Spleen (tissue), 11 donors: ENCODE measurements at regions not wholly inside any gene's neighbourhood (a gene's known extent, or its start where the extent isn't known, plus 50 kb on each side); places are given as distances from the start of the nearest gene placed in this dataset.
"Not testable (repeated sequence)": the region's sequence is repeated elsewhere in the genome, so short reads cannot be mapped to it uniquely, and the experiment has no call there.

Experiments
- DNase-seq: peaks from one replicate; pipeline ENCODE4 v3.0.0-alpha.2; 2020
- H3K27ac ChIP-seq, 8 donors: fragments of 200-600 bp; sonication (generic) in 7 of 8; 1 replicate in 4 of 8; 2 replicates in 4 of 8; pipeline versions ENCODE4 v1.5.0 to v1.8.0; 2016 to 2021; ENCODE audit warnings: inconsistent platforms in 4 of 8, mild to moderate bottlenecking in 4 of 8, moderate library complexity in 1 of 8
- H3K27me3 ChIP-seq, 7 donors: fragments of 200-600 bp; sonication (generic) in 6 of 7; replicated peaks in 1 of 7; 1 replicate in 4 of 7; 2 replicates in 3 of 7; pipeline versions ENCODE4 v1.5.0 to v1.8.0; 2016 to 2021; ENCODE audit warnings: inconsistent platforms in 3 of 7, mild to moderate bottlenecking in 1 of 7
- H3K36me3 ChIP-seq, 6 donors: fragments of 200-600 bp; sonication (generic) in 5 of 6; 1 replicate in 4 of 6; 2 replicates in 2 of 6; pipeline versions ENCODE4 v1.5.0 to v1.8.0; 2016 to 2021; ENCODE audit warnings: inconsistent platforms in 2 of 6
- H3K4me1 ChIP-seq, 6 donors: fragments of 200-600 bp; sonication (generic) in 5 of 6; 1 replicate in 3 of 6; 2 replicates in 3 of 6; pipeline versions ENCODE4 v1.5.0 to v1.8.0; 2016 to 2021; ENCODE audit warnings: inconsistent platforms in 3 of 6
- H3K4me3 ChIP-seq, 8 donors: fragments of 200-600 bp; sonication (generic) in 7 of 8; 1 replicate in 4 of 8; 2 replicates in 4 of 8; pipeline versions ENCODE4 v1.5.0 to v1.8.0; 2016 to 2021; ENCODE audit warnings: inconsistent platforms in 4 of 8, mild to moderate bottlenecking in 4 of 8, moderate library complexity in 2 of 8
- H3K9me3 ChIP-seq, 8 donors: fragments of 200-600 bp; sonication (generic) in 7 of 8; 1 replicate in 4 of 8; 2 replicates in 4 of 8; pipeline versions ENCODE4 v1.5.0 to v1.8.0; 2016 to 2021; ENCODE audit warnings: inconsistent platforms in 4 of 8
- POLR2A ChIP-seq, 3 donors: fragments of 450-650 bp; IDR thresholded peaks; one replicate each; pipeline ENCODE4 v1.5.1; 2017; ENCODE audit warnings: antibody characterized with exemption in 3 of 3, mild to moderate bottlenecking in 1 of 3
- POLR2AphosphoS5 ChIP-seq, 3 donors: sonication (generic); formaldehyde crosslinking; IDR thresholded peaks; one replicate each; pipeline ENCODE4 v1.5.1; 2017; ENCODE audit warnings: antibody characterized with exemption in 3 of 3
- WGBS, 5 donors: extraction: QIAGEN DNeasy Blood & Tissue Kit in 3 of 5; methylation state at CpG; one replicate each; pipeline versions ENCODE4 v1.1.5 to v1.1.7; 2013 to 2018; 5-methylcytosine and 5-hydroxymethylcytosine counted together
- intact Hi-C: fragments of 100-400 bp; cut with DNase I; formaldehyde crosslinking; loops from one replicate; pipeline ENCODE4 v1.15.0; 2023; ENCODE audit warnings: low total_unique reads
- TF ChIP-seq, protein P1 (sequence below), 11 experiments: fragments of 200-600 bp in 7 of 11; fragments of 450-650 bp in 4 of 11; sonication (generic) in 4 of 11; IDR thresholded peaks in 8 of 11; conservative IDR thresholded peaks in 3 of 11; 1 replicate in 7 of 11; 2 replicates in 4 of 11; pipeline versions ENCODE4 v1.4.0 to v1.8.0; 2016 to 2021; ENCODE audit warnings: antibody characterized with exemption in 11 of 11, inconsistent platforms in 4 of 11, mild to moderate bottlenecking in 1 of 11
- donor health status: healthy with polysubstance abuse.
- donor health status: DM: no; HTN: no; CAD: no; lungs with moderate emphysema.
- donor health status: DM: no; HTN: no; CAD: no.
- donor health status: Bipolar disorder and iron deficiency.
- donor health status: healthy.
- donor health status: DM: no; HTN: no; CAD: no.
- donor health status: DM: yes; HTN: yes; CAD: no.

DNA sequence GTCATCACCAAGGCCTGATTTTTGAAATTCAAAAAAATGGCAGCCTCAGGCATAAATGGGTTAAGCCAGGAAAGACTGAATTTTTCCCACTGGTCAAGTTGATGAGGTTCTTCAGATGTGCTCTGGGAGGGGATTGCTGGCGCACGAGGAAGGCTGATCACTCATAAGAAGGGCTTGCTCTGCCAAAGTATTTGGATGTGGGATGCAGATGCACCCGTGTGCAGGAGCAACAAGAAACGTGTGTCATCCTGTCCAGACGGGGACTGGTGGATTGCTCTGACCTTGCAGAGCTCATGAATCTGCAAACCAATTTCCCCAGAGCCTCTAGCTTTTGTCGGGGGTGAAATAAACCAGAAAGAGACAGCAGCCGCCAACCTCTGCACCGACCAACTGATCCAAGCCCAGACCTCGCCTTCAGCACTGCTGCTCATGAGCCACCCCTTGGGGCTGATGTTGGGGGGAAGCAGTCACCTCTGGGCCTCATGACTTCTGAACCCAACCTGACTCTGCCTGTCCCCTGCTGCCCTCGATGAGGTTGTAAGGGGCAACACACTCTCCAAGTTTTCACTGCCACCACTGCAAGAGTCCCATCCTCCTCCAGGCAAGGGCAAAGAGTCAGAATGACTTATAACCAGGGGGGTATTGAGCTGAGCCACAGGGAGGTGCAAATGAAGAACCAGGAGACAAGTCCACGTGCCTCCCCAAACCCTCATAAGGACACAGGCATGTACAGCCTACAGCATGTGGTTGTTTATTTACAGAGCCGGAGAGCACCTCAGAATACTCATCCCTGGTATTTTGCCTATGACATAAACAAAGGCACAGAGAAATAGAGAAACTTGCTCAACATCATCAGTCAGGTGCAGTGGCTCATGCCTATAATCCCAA is 452.0 kb downstream of the SOX9 start:
- Histone ChIP-seq H3K27me3 (peaks cover 0 to 54% (median 6%) of the 10 kb centered on the region in 7 donors), H3K4me1 (no peaks in the 10 kb centered on the region), H3K4me3 (no peak overlapping the region), H3K36me3 (no peaks in the 10 kb centered on the region), H3K27ac (no peak overlapping the region), H3K9me3 (no peaks in the 10 kb centered on the region)
- TF ChIP-seq POLR2AphosphoS5 (IDR thresholded peaks at IDR 0.05) (no peak), POLR2A (IDR thresholded peaks at IDR 0.05) (no peak)
- TF ChIP-seq, protein P1, sequence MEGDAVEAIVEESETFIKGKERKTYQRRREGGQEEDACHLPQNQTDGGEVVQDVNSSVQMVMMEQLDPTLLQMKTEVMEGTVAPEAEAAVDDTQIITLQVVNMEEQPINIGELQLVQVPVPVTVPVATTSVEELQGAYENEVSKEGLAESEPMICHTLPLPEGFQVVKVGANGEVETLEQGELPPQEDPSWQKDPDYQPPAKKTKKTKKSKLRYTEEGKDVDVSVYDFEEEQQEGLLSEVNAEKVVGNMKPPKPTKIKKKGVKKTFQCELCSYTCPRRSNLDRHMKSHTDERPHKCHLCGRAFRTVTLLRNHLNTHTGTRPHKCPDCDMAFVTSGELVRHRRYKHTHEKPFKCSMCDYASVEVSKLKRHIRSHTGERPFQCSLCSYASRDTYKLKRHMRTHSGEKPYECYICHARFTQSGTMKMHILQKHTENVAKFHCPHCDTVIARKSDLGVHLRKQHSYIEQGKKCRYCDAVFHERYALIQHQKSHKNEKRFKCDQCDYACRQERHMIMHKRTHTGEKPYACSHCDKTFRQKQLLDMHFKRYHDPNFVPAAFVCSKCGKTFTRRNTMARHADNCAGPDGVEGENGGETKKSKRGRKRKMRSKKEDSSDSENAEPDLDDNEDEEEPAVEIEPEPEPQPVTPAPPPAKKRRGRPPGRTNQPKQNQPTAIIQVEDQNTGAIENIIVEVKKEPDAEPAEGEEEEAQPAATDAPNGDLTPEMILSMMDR (IDR thresholded peaks at IDR 0.05 in 8 of 11, conservative IDR thresholded peaks at IDR 0.05 in 3 of 11) = no peak
- intact Hi-C loops = no loop called here
- 67 to 77% (median 69%) methylated on average over 12 of the region's 12 CpGs for WGBS, 5 donors
- no peak for DNase-seq

DNA sequence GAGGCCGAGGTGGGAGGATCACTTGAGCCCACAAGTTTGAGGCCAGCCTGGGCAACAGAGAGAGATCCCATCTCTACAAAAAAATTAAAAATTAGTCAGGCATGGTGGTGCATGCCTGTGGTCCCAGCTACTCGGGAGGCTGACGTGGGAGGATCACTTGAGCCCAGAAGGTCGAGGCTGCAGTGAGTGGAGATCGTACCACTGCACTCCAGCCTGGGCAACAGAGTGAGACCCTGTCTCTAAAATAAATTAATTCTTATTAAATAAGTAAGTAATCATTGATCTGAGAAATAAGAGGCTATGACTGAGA is 452.6 kb downstream of the SOX9 start:
- H3K4me1 ChIP-seq, H3K27ac ChIP-seq, H3K4me3 ChIP-seq, intact Hi-C loops, DNase-seq, H3K9me3 ChIP-seq, H3K36me3 ChIP-seq: not testable (repeated sequence)
- peaks cover 0 to 48% (median 6%) of the 10 kb centered on the region in 7 donors for H3K27me3 ChIP-seq
- WGBS, 5 donors = 81 to 94% (median 89%) methylated on average over 5 of the region's 5 CpGs

DNA sequence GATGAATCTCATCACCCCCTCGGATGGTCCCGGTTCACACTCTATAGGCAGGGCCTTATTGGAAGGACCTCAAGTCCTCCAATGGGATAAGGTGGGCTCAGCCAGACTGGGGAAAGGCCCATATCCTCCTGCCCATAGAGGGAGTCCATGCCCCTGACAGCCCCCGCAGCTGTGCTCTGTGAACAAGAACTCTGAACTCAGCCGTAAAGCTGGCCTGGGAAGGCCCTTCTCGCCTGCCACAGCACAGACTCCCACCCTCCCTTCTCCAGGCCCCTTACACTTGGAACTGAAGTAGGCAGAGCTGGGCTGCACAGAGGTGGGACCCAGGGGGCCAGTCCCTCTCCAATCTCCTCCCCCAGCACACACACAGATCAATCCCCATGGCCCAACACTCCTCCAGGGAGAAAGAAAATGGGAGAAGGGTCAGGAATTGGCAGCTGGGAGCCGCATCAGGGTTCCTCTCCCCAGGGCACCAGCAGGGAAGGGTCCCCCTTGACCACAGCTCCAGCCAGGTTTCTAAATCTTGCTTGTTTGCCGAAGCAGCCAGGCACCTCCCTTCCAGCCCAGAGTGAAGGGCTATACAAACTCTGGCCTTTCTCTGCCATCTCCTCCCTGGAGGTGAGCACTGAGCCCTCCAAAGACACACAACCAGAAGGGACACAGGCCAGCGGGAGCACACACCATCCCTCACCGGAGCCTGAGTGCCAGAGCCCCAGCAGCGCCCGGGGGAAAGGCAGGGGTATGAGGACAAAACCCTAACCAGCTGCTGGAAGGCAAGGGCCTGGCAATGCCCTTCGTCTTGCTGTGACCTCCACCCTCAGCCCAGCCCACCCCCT is 454.1 kb downstream of the SOX9 start:
- no peak overlapping the region for H3K4me3 ChIP-seq

DNA sequence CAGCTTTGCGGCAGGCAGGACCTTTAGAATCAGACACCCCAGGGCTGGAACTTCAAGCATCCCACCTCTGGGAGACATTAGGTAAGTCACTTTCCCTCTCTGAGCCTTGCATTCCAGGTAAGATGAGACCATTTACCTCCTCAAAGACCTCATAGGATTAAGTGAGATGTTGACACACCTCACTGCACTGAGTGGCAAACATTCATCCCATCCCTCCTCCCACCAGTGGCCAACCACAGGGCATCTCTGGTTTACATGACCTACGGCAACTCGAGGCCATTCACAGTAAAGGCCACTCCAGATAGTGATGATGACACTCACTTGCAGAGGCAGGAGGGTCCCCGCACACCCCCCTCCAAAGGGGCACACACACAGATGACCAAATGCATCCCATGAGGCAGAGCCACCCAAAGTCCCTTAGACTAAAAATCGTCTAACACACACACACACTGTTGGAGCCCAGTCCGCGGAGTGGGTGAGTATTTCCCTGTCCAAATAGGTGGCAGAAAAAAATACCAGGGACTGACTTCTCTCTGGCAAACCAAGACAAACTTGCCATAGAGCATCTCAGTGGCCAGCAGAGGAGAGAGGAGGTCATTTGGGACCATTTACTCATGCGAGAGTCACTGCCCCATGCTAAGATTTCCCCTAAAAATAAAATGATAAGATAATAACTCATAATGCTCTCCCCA is 454.9 kb downstream of the SOX9 start:
- no peak for DNase-seq
- WGBS, 5 donors = 63 to 77% (median 76%) methylated on average over 7 to 8 of the region's 8 CpGs
- Histone ChIP-seq H3K4me1 (no peaks in the 10 kb centered on the region), H3K36me3 (no peaks in the 10 kb centered on the region), H3K4me3 (no peak overlapping the region), H3K27ac (no peak overlapping the region), H3K9me3 (no peaks in the 10 kb centered on the region), H3K27me3 (peaks cover 0 to 37% (median 0%) of the 10 kb centered on the region in 7 donors)
- TF ChIP-seq POLR2A (IDR thresholded peaks at IDR 0.05) (no peak), POLR2AphosphoS5 (IDR thresholded peaks at IDR 0.05) (no peak)
- intact Hi-C loops = no loop called here

More for the DNA sequence above, 454.1 kb downstream of the SOX9 start:
- Histone ChIP-seq H3K4me1 (no peaks in the 10 kb centered on the region), H3K27me3 (peaks cover 0 to 44% (median 0%) of the 10 kb centered on the region in 7 donors), H3K9me3 (no peaks in the 10 kb centered on the region), H3K36me3 (no peaks in the 10 kb centered on the region), H3K27ac (no peak overlapping the region)
- intact Hi-C loops = no loop called here
- no peak for DNase-seq
- 81 to 94% (median 85%) methylated on average over 10 to 12 of the region's 12 CpGs for WGBS, 5 donors
- TF ChIP-seq POLR2AphosphoS5 (IDR thresholded peaks at IDR 0.05) (no peak), POLR2A (IDR thresholded peaks at IDR 0.05) (no peak)
- TF ChIP-seq, protein P1 (IDR thresholded peaks at IDR 0.05 in 8 of 11, conservative IDR thresholded peaks at IDR 0.05 in 3 of 11) = no peak
